GM11168 (cell line): ENCODE measurements at regions not wholly inside any gene's neighbourhood (a gene's known extent, or its start where the extent isn't known, plus 50 kb on each side); places are given as distances from the start of the nearest gene placed in this dataset.
"Not testable (repeated sequence)": the region's sequence is repeated elsewhere in the genome, so short reads cannot be mapped to it uniquely, and the experiment has no call there.

Source experiments
- in situ Hi-C: fragments of 300-500 bp; cut with MboI; formaldehyde crosslinking; loops from one replicate; pipeline ENCODE4 v1.12.0; 2022; ENCODE audit warnings: low sequenced_read_pairs; ENCODE audit not compliant: unreplicated experiment

- in situ Hi-C loops = not testable (repeated sequence)
These were observed 154.8 kb downstream of the SEC23IP start for GRCh38 chr10:120047373-120047772.

- in situ Hi-C loops = no loop called here
These were observed 155.4 kb downstream of the SEC23IP start for GRCh38 chr10:120047926-120048325.

- in situ Hi-C loops = no loop called here
These were observed 155.9 kb downstream of the SEC23IP start for GRCh38 chr10:120048391-120048790.

- in situ Hi-C loops = no loop called here
These were observed 159.1 kb downstream of the SEC23IP start for GRCh38 chr10:120051671-120052070.

- in situ Hi-C loops = no loop called here
These were observed 160.6 kb downstream of the SEC23IP start for GRCh38 chr10:120052964-120053702.

- in situ Hi-C loops = not testable (repeated sequence)
These were observed 167.3 kb downstream of the SEC23IP start for GRCh38 chr10:120059790-120060189.

GRCh38 chr10:120067427-120067826 lies 174.9 kb downstream of the SEC23IP start:
- in situ Hi-C loops = no loop called here

- in situ Hi-C loops = no loop called here
These were observed 177.2 kb downstream of the SEC23IP start for GRCh38 chr10:120069700-120070099.

- in situ Hi-C loops = no loop called here
These were observed 182.8 kb downstream of the SEC23IP start for GRCh38 chr10:120075349-120075748.

GRCh38 chr10:120076996-120077706 lies 184.6 kb downstream of the SEC23IP start:
- in situ Hi-C loops = no loop called here

- in situ Hi-C loops = no loop called here
These were observed 185.4 kb downstream of the SEC23IP start for GRCh38 chr10:120077707-120078492.

GRCh38 chr10:120085096-120085796 lies 192.7 kb downstream of the SEC23IP start:
- in situ Hi-C loops = no loop called here

- in situ Hi-C loops = no loop called here
These were observed 193.5 kb downstream of the SEC23IP start for GRCh38 chr10:120086066-120086465.

GRCh38 chr10:120087109-120087508 lies 194.6 kb downstream of the SEC23IP start:
- in situ Hi-C loops = no loop called here

- in situ Hi-C loops = no loop called here
These were observed 203.3 kb downstream of the SEC23IP start for GRCh38 chr10:120095875-120096274.

- in situ Hi-C loops = no loop called here
These were observed 205.2 kb downstream of the SEC23IP start for GRCh38 chr10:120097766-120098165.

GRCh38 chr10:120098232-120098930 lies 205.9 kb downstream of the SEC23IP start:
- in situ Hi-C loops = no loop called here

- in situ Hi-C loops = no loop called here
These were observed 211.4 kb downstream of the SEC23IP start for GRCh38 chr10:120103738-120104560.

- in situ Hi-C loops = no loop called here
These were observed 212.5 kb downstream of the SEC23IP start for GRCh38 chr10:120105001-120105400.
